ENCODE measurements at regions not wholly inside any gene's neighbourhood (a gene's known extent, or its start where the extent isn't known, plus 50 kb on each side); places are given as distances from the start of the nearest gene placed in this dataset.

- CTCF ChIA-PET (ENCODE audit: partially characterized antibody), result interaction anchor here (1.0 kb wide), 1 partner anchor 11 kb away, joined by 3 read pairs; no protein-coding TSS in a partner anchor
- Histone ChIP-seq H3K56ac (replicated peaks; ENCODE audit: insufficient read length, low read depth, low read length) (no peak overlapping the region), H3K14ac (ENCODE audit: insufficient read length) (no peak overlapping the region), H3K23me2 (ENCODE audit: low read depth, low read length) (no peaks in the 10 kb centered on the region), H3K79me2 (ENCODE audit: control insufficient read depth in 1 of 2, insufficient read depth in 2 of 2, low read length in 2 of 2) (no peaks in the 10 kb centered on the region), H3K9me3 (ENCODE audit: insufficient read depth in 2 of 2, low read depth in 1 of 2, low read length in 1 of 2) (no peaks in the 10 kb centered on the region), H3K18ac (ENCODE audit: extremely low read depth, low read length) (no peak overlapping the region), H4K20me1 (replicated peaks in 1 of 2; ENCODE audit: control insufficient read depth in 1 of 2, insufficient read depth in 2 of 2, low read length in 2 of 2) (no peaks in the 10 kb centered on the region), H3K4me3 (ENCODE audit: extremely low read depth in 1 of 4, insufficient read depth in 2 of 4, low read depth in 3 of 4, low read length in 4 of 4) (no peak overlapping the region), H2BK120ac (replicated peaks; ENCODE audit: low read depth, low read length) (no peak overlapping the region), H3K36me3 (ENCODE audit: control insufficient read depth in 2 of 4, insufficient read depth in 4 of 4, low read length in 3 of 4) (no peaks in the 10 kb centered on the region), H2BK5ac (ENCODE audit: low read depth, low read length) (no peak overlapping the region), H3K79me1 (ENCODE audit: low read depth, low read length) (no peaks in the 10 kb centered on the region), H4K91ac (replicated peaks; ENCODE audit: insufficient read length, low read length) (no peak overlapping the region), H3K27me3 (replicated peaks in 1 of 4; ENCODE audit: control insufficient read depth in 3 of 4, extremely low read depth in 1 of 4, insufficient read depth in 3 of 4, low read length in 3 of 4) (no peaks in the 10 kb centered on the region), H2BK20ac (ENCODE audit: low read length) (no peak overlapping the region), H3K4me1 (replicated peaks in 1 of 4; ENCODE audit: control insufficient read depth in 3 of 4, insufficient read depth in 4 of 4, low read length in 3 of 4) (no peaks in the 10 kb centered on the region), H3K4ac (replicated peaks; ENCODE audit: insufficient read length, low read depth, low read length) (no peak overlapping the region), H2AFZ (ENCODE audit: low read length) (no peak overlapping the region), H2BK15ac (ENCODE audit: low read length) (no peak overlapping the region), H3K9ac (replicated peaks in 1 of 4; ENCODE audit: extremely low read depth in 1 of 4, low read depth in 3 of 4, low read length in 3 of 4) (no peak overlapping the region), H3K23ac (ENCODE audit: insufficient read length) (no peak overlapping the region), H2AK5ac (ENCODE audit: low read depth, low read length) (no peak overlapping the region), H3K4me2 (ENCODE audit: insufficient read depth in 1 of 2, low read depth in 2 of 2, low read length in 2 of 2) (no peak overlapping the region), H4K8ac (ENCODE audit: extremely low read depth, insufficient read depth, low read length) (no peak overlapping the region), H4K5ac (ENCODE audit: insufficient read length, low read depth, low read length) (no peak overlapping the region), H2BK12ac (ENCODE audit: low read depth, low read length) (no peak overlapping the region), H3K27ac (ENCODE audit: low read depth, low read length) (no peak overlapping the region)
- no peak for TF ChIP-seq MAX (IDR thresholded peaks at IDR 0.05)
- TF ChIP-seq TBP (IDR thresholded peaks at IDR 0.05; ENCODE audit: low read depth, low read length), result no peak
- TF ChIP-seq POLR2AphosphoS5 (IDR thresholded peaks at IDR 0.05; ENCODE audit: low read depth, low read length), result no peak
- TF ChIP-seq, protein P1, sequence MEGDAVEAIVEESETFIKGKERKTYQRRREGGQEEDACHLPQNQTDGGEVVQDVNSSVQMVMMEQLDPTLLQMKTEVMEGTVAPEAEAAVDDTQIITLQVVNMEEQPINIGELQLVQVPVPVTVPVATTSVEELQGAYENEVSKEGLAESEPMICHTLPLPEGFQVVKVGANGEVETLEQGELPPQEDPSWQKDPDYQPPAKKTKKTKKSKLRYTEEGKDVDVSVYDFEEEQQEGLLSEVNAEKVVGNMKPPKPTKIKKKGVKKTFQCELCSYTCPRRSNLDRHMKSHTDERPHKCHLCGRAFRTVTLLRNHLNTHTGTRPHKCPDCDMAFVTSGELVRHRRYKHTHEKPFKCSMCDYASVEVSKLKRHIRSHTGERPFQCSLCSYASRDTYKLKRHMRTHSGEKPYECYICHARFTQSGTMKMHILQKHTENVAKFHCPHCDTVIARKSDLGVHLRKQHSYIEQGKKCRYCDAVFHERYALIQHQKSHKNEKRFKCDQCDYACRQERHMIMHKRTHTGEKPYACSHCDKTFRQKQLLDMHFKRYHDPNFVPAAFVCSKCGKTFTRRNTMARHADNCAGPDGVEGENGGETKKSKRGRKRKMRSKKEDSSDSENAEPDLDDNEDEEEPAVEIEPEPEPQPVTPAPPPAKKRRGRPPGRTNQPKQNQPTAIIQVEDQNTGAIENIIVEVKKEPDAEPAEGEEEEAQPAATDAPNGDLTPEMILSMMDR (IDR thresholded peaks at IDR 0.05; ENCODE audit: control extremely low read depth in 1 of 3, insufficient read depth in 1 of 3, low read depth in 1 of 3, low read length in 3 of 3), result no peak
- TF ChIP-seq SP1 (IDR thresholded peaks at IDR 0.05; ENCODE audit: low read depth, low read length), result no peak
- FAIRE-seq, result no peak
- no peak for DNase-seq (ENCODE audit: low read depth in 1 of 2, low spot score in 2 of 2)
- POLR2A ChIA-PET (ENCODE audit: partially characterized antibody), result no interaction called here
Measured at GRCh38 chrY:3037471-3037870, 102.3 kb downstream of the ZFY start.

Measured in H1 (cell line).